NCI-H748 (cell line): ENCODE measurements at regions not wholly inside any gene's neighbourhood (a gene's known extent, or its start where the extent isn't known, plus 50 kb on each side); places are given as distances from the start of the nearest gene placed in this dataset.

Experiments
- DNase-seq: peaks from one replicate; lab custom pipeline; 2025; ENCODE audit not compliant: unreplicated experiment; lab: John Stamatoyannopoulos, UW

DNA sequence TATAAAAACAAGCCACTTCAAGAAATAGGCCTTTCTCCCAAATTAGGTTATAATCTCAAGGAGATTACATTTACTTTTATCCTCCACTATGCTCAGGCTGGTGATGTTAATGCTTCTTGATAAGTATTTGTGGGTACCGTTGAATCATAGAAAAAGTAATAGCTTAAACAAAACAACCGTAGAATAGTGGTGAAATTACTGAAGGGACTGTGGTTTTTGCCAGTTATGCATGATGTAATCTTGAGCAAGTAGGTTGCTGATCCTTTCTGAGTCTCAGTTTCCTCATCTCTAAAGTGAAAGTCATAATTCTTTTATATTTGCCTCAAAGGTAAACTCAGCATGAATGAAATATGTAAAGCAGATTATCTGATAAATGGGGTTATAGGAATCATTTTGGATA lies 187.3 kb upstream of the JAG1 start:
- DNase-seq, result no peak

- no peak for DNase-seq
Measured at GRCh38 chr20:10861619-10862018, 187.8 kb upstream of the JAG1 start.

- no peak for DNase-seq
Measured at GRCh38 chr20:10863337-10864060, 189.7 kb upstream of the JAG1 start.

GRCh38 chr20:10864076-10864672 lies 190.4 kb upstream of the JAG1 start:
- DNase-seq, result peak; percentile 88

DNA sequence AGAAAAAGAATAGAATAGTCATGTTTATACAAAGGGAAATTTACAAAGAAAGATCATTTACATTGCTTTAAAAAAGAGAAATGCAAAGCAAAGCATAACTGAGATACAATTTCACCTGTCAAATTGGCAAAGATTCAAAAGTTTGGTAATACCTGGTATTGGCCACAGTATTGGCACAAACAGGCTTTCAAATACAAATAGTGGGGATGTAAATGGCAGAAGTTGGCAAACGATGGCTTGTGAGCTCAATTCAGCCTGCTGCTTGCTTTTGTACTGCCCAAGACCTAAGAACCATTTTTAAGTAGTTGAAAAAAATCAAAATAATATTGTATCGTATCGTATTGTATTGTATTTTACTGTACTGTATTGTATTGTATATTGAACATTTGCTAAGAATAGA lies 194.5 kb upstream of the JAG1 start:
- no peak for DNase-seq

GRCh38 chr20:10873026-10873425 lies 199.2 kb upstream of the JAG1 start:
- DNase-seq, result no peak

DNA sequence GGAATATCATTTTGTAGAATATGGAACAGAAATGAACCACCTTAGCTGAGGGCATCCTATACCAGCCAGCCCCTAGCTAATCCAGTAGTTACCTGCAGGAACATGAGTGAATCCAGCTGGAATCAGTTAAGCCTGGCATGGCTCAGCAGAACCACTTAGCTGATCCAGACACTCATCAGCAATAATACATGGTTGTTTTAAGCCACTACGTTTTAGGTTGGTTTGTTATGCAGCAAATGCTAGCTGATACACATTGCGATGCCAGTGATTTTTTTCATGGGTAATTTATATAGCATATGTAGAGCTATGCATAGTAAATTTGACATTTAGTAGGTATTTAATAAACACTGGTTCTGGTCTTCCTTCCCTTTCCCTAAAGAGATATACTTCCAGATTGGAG lies 201.9 kb upstream of the JAG1 start:
- DNase-seq, result no peak

DNA sequence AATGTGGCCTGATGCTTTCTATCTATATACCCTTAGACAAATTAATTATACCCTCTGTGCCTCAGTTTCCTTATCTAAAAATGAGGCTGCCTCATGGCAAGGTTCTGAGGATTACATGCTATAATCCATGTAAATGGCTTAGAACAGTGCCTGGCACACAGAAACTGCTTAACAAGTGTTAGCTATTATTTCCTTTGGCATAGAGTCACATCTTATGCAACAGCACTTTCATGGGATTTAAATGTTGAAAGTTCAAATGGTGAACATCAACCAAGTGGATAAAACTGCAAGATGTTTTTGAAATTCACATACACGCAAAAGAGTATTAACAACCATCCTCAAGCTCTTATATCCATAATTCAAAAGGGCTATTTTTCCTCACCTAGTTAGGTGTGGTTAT lies 202.8 kb upstream of the JAG1 start:
- no peak for DNase-seq

DNA sequence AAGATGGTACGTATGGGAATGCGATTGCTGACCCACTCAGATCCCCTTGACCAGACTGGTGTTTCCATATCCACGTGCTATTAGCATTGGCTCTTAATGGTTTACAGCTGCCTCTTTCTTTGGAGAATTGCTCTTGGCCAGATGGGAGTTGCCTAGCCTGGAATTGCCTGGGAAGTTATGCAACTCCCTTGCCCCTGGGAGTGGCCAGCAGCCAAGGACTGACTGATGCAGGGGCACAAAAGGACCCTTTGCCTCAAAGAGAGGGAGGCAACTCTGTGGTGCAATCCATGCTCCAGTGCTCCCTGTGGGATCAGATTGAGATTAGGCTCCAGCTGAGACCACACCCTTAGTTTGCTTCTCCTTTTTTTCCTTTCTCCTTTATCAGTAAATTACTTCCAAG lies 203.5 kb upstream of the JAG1 start:
- no peak for DNase-seq

- DNase-seq, result no peak
Measured at GRCh38 chr20:10883166-10883565, 209.4 kb upstream of the JAG1 start.

DNA sequence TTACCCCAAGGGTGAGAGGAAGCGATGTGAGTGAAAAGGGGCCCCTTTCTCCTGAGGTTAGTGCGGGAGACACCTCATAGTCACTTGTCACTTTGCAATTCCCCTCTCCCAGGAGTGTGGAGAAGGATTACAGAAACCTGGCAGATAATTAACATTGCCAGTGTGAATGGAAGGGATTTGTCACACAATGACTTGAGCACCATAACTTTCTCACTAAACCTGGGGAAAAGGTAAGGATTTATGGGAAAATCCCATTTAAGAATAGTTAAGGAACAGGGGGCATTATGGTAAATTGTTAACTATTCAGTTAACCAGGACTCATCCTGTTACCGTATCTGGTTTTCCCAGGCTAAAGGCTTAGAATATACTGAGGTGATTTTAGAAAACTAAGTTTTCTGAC lies 219.5 kb upstream of the JAG1 start:
- DNase-seq, result no peak

GRCh38 chr20:10897336-10897735 lies 223.5 kb upstream of the JAG1 start:
- no peak for DNase-seq

DNA sequence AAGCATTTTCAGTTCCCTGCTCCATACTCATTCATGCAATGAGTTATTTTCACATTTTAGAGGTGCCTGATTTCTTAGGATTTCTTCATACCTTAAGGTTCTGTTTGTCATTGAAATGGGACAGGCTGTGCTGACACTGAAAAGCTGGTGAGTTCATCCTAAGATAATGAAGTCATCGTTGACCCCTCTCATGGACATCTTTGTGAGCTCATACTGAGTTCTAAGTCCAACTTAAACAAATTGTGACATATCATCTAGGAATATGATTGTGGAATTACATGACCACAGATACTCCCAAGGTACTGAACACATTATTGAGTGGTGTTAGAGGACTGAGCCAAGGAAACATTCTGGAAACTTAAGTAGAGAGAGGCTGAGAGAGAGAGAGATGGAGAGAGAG lies 224.8 kb upstream of the JAG1 start:
- DNase-seq, result no peak

DNA sequence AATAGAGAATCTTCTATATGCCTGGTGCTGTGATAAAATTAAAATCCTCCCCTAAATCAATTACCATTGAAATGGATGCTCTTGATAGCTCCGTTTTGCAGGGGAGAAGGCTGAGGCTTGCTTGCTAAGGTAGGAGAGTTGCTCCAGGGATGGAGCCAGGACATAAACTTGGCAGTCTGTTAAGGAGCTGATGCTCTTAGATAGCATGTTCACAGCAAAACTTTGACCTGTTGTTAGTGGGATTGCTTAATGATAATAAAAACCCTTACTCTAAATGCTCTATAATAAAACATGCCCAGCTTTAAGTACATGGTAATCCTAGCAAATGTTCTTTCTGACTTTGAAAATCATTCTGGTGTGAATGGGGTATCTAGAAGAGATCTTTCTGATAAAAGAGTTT lies 228.4 kb upstream of the JAG1 start:
- no peak for DNase-seq

GRCh38 chr20:10902576-10903282 lies 228.9 kb upstream of the JAG1 start:
- no peak for DNase-seq

DNA sequence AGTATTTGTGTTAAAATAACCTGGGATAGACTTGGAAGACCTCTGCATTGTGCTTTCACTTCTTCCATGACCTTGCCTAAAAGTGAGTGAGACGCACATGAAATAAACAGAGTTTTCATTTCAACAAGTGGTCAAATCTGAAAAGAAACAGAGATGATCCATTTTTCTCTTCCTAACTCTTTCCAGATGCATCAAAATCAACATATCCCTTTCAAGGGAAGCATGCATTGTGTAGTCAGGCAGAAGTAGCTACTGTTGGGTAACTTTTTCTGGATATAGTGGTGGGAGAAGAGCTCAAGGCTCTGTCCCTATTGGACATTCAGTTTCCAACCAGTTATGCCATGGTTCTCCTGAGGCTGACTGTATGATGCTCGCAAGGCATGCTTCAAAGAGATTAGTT lies 233.0 kb upstream of the JAG1 start:
- no peak for DNase-seq

DNA sequence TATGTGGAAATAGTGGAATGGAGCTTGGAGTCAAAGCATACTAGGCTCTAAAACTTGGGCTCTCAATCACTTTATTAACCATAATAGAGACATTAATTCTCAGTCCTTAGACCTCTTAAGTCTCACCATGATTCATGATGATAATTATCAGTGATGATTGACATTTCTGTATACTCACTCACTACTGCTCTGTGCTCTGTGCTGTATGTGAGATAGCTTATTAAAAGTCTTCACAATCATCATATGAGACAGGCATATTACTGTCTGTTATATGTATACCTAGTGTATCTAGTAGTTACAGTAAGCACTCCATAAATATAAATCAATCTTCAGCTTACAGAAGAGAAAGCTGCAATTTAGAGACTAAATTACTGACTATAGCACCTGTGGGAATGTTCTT lies 236.0 kb upstream of the JAG1 start:
- no peak for DNase-seq

- DNase-seq, result no peak
Measured at GRCh38 chr20:10910535-10911178, 236.9 kb upstream of the JAG1 start.

- no peak for DNase-seq
Measured at GRCh38 chr20:10911298-10911697, 237.5 kb upstream of the JAG1 start.

- no peak for DNase-seq
Measured at GRCh38 chr20:10915815-10916214, 242.0 kb upstream of the JAG1 start.

GRCh38 chr20:10916312-10916711 lies 242.5 kb upstream of the JAG1 start:
- DNase-seq, result no peak

GRCh38 chr20:10917826-10918225 lies 244.0 kb upstream of the JAG1 start:
- DNase-seq, result no peak
